HG02970 (cell line): ENCODE measurements at regions not wholly inside any gene's neighbourhood (a gene's known extent, or its start where the extent isn't known, plus 50 kb on each side); places are given as distances from the start of the nearest gene placed in this dataset.

Source experiments
- ATAC-seq: cut with Tn5 transposase; IDR thresholded peaks from one replicate; pipeline ENCODE4 v1.9.1; 2021; ENCODE audit warnings: mild to moderate bottlenecking, moderate library complexity, moderate number of reproducible peaks; ENCODE audit not compliant: unreplicated experiment, low FRiP score

DNA sequence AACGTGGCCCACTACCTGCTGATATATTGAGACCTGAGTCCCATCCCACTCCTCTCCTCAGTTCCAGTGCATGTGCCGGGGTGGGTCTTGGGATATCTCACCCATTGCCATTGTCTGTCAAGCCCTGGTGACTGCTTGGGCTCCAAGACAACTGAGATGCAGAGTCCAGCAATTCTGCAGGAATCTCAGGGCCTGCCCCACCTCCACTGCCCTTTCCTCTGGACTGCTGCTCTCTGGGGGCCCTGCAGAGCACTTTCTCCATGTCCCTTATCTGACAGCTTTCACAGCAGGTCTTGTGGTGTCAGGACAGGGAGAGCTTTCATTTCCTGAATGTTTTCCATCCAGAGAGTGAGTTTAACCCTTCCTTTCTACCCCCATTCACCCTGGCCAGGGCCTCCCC is 152.9 kb downstream of the ARL4C start:
- no peak for ATAC-seq

DNA sequence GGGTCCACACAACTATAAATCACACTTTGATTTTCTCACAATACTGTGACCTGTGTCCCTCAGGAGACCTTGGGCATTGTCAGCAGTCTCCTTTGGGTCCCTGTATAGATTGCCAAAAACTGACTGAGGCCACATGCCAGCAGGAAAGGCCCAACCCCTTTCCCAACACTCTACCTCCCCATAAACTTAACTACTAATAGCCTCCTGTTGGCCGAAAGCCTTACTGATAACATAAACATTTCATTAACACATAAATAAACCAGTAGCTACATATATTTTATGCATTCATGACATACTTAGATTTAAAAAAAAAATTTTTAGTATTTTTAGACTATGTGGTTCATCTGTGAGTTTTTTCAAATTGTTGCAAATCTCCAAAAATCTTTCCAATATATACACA is 153.5 kb downstream of the ARL4C start:
- no peak for ATAC-seq

DNA sequence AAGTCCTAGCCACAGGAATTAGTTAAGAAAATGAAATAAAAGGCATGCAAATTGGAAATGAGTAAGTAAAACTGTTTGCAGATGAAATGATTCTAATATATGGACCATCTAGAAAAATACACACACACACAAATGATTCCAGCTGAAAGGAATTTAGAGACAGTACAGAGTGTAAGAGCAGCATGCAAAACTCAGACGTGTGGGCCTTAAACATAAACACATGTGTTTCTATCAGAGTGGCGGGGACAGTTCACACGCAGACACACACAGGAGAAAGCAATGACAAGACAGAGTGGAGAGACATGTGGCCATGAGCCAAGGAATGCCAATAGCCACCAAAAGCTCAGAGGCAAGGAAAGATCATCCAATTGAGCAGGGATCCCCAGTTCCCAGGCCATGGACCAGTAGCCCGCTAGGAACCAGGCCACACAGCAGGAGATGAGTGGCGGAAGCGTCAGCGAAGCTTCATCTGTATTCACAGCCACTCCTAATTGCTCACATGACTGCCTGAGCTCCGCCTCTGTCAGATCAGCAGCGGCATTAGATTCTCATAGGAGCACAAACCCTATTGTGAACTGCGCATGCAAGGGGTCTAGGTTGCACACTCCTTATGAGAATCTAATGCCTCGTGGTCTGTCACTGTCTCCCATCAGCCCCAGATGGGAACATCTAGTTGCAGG is 155.4 kb downstream of the ARL4C start:
- ATAC-seq: no peak

DNA sequence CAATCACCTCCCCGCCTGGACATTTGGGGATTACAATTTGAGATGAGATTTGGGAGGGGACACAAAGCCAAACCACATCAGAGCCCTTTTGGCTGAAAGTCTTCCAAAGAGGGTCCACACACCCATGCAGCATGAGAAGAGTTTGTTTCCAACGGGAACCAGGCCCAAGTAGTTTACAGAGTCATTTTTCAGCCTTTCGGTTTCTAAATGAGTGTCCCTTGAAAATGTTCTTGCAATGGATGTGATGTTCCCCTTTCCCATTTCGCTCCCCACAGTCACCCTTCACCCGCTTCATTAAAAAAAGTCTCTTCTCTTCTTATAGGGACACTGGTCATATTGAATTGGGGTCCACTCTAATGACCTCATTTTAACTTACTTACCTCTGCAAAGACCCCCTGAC is 157.4 kb downstream of the ARL4C start:
- ATAC-seq: no peak

DNA sequence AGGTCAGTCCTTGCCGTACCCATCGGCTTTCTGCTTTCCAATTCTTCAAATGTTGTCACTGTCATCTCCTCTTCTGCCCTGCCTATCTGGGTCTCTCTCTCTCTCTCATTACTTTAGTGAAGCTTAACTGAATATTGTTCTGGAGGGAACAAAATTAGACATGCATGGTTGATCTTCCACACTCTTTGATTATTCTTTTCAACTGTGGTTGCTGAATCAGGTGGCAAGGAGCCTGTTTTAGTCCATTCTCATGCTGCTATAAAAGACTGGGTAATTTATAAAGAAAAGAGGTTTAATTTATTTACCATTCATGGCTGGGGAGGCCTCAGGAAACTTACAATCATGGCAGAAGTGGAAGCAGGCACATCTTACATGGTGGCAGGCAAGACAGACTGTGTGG is 157.9 kb downstream of the ARL4C start:
- no peak for ATAC-seq

DNA sequence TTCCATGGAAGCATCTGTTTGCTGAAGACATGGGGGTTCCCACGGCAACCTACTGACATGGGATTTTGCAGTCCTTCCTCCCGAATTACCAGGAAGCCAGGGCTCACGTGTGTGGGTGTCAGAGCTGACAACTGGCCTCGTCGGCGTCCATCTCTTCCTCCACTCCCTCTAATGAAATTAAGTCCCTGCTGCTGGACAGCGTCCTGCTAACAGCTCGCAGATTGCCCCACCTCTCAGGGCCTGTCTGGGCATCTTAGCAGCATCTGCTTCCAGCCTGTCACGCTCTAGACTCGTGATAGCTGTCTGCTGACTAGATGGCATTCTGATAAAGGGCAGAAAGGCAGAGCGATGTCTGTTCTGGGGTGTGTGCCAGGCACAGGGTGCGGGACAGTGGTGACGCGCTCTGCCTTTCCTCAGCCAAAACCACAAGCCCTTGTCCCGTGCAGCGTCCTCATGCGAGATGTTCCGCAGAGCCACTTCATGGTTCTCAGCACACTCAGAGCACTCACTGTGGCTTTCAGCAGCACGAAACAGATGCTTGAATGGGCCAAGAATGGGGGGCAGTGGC is 161.1 kb downstream of the ARL4C start:
- ATAC-seq: no peak

DNA sequence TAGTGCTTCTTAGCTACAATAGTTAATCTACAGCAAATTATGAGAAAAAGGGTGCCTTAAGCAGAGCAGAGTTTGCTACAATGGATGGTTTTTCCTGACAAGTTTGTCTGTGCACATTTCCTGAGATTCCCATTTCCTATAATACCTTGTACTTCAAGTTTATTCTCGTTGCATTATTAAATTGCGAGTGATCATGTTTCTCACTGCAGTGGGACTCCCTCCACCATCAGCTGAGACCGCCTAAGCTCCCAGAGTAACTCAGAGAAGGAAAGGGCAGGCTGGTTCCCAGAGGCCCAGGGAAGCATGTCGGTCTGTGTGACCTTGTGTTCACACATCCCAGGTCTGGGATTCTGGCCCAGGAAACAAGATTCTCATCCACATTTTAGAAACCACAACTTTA is 162.1 kb downstream of the ARL4C start:
- no peak for ATAC-seq

DNA sequence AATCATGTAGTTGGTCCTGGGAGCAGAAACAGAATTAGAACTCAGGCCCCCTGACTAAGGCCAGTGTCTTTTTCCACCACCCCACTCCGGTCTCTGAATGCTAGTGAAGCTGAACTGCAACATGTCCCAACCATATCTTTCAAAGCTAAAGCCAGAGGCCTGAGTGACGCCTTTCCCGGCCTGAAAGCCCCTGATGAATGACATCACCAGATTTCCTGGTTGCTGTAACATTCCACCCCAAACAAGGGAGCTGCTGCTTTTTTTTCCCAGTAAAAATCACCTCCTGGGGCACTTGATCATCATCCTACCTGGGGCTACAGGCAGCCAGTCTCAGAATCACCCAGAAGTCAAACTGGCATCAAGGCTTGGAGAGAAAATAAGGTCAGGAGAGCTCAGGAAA is 162.7 kb downstream of the ARL4C start:
- ATAC-seq: no peak

DNA sequence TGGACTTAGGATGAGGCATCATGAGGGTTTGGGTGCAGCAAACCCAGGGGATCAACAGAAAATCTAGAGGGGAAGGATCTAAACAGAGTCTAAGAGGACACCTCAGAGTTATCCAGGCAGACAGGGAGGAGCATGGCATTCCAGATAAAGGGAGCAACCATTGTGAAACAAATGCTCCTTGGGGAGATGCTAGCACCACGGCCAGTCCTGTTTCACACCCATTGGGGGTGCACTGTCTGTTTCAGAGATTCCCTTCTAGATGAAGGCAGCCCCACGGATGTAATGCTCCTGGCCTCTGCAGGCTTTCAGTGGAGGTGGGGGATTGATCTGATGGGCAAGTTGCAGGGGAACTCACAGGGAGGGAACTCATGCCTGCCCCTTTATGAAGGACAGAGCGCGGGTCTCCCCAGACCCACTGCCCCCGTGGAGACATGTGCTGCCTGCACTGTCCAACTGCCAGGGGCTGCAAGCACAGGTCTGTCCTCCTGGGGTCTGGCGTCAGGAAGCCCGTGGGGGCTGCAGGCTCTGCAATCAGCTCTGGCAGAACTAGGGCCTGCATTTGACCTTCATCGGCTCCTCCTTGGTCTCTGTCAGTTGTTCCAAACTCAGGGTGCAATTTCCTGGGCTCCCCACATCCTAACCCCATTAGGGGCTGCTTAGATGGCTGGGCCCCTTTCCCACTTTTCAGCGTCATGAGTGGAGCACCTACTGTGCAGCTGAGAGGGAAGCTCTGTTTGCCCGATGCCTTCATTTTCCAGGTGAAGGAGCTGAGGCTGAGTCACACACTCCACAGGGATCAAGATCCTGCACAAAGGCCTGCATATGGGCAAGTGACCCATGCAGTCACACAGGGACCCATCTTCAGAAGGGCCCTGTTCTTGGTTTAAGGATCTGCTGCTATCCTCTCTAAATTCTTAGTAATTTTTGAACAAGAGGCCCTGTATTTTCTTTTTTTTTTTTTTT is 163.4 kb downstream of the ARL4C start:
- ATAC-seq: no peak

DNA sequence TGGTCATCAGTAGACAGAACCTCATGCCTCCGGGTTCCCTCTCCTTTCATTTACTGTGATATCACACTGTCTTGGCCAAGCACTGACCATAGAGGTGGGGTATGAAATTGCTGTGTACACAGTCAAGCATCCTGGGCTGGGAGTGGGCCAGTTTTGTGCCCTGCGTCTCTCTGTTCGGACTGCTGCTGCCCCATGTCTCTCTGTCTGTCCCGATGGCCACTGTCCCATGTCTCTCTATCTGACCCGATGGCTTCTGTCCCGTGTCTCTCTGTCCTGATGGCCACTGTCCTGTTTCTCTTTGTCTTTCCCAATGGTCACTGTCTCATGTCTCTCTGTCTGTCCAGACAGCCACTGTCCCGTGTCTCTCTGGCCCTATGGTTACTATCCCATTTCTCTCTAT is 164.9 kb downstream of the ARL4C start:
- no peak for ATAC-seq

DNA sequence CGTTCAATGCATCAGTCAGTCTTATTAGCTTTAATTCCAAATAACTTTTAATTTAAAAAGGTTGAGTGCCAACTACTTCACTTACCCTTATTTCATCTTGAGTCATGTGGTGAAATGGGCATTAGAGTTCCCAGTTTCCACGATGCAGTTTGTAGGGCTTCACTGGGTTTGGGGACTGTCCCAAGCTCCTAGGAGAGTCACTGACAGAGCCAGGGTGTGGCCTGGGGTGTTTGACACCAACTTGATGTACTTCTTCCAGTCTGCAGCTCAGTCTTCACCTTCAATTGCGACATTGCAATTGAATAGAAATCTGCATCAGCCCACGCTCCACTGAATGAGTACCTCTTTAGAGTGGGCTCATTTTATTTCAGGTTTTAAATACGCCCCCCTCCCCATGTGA is 165.3 kb downstream of the ARL4C start:
- ATAC-seq: no peak

DNA sequence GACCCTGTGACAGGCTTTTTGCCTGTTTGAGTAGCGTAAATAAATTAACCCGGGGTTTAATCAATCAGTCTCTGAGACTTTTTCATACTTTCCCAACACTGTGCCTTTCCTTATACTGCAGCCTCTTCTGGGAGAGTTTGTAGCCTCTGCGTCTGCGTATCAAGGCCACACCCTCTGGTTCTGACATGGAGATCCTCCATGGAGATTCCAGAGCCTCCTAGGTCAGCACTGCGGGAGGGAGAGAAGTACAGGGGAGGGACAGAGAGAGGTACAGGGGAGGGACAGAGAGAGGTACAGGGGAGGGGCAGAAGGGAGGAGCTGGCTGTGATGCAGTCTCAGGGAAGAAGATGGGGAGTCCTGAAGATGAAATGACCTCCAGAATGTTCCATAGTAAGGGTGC is 166.0 kb downstream of the ARL4C start:
- no peak for ATAC-seq

DNA sequence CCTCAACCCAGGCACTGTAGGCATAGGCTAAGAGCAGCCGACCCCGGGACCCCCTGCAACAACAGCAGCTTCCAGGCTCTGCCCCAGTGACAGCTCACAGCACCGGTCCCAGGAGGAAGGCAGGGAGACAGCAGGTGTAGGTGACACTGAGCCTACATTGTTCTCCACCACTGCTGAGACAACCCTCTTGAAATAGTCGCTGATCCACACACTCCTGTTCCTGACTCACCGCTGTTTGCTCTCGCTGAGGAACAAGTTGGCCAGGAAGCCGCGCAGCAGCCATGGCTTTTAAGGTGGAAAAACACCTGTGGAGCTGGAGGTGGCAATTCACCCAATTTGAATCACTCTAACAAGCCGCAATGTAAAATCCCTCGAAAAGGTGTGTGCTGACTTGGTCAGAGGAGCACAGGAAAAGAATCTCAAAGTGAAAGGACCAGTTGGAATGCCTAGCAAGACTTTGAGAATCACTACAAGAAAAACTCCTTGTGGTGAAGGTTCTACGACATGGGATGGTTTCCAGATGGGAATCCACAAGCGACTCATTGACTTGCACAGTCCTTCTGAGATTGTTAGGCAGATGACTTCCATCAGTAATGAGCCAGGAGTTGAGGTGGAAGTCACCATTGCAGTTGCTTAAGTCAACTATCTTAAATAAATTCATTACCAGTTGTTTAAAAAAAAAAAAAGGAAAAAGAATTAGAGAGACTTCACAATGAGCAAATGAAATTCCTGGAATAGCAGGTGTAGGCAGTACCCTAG is 167.5 kb downstream of the ARL4C start:
- no peak for ATAC-seq

DNA sequence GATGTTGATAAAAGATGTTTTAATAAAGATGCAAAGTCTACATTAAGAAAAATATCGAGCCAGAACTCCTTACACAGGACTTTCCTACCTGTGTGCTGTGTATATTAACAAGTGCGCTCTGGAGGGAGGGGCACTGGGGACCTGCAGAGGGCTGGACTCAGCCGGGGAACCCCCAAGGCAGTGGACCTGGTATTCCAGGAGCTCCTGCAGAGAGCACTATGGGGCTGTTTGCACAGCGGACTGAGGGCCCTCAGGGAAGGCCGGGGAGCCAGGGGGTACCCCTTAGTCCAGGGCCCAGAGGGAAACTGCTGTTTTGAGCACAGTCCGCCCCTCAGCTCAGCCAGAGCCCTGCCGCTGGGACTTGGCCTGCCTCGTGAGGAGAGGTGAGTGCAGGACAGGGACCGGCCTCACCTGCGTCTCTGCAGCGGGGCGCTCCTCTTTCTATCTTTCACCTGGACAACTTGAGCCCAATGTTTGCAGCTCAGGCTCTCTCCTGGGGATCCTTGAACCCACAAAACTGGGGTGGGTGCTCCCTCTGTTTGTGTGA is 168.4 kb downstream of the ARL4C start:
- ATAC-seq: no peak

DNA sequence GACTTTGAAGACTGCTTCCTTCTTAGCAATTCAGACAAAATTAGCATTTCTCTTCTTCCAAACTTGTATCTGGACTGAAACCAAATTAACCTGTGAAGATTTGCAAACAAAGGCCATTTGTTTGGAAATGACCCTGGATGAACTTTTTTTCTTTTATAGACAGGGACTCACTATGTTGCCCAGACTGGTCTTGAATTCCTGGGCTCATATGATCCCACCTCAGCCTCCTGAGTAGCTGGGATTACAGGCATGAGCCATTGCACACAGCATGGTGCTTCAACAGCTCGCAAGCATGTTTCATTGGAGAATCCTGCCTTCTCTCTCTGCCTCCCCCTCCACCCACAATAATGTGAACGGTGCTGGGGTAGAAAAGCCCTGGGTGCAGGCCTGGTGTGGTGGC is 170.2 kb downstream of the ARL4C start:
- no peak for ATAC-seq

DNA sequence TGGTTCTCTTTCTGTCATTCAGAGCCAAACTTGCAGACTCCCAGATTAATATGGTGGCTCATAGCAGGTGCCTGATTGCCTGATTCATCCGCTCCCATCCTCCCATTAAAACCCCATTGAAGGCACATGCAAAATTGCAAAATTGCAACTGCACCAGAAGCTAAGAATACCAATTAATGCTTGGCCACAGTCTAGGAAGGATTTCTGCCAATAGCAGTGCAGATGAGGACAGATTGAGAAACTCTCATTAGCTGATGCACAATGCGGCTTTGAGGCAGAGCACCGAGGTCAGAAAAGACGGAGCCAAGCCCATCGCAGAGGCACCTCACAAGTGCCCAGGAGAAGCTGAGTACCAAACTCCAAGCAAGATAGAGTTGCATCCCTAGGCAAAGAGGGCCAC is 172.8 kb downstream of the ARL4C start:
- ATAC-seq: no peak

DNA sequence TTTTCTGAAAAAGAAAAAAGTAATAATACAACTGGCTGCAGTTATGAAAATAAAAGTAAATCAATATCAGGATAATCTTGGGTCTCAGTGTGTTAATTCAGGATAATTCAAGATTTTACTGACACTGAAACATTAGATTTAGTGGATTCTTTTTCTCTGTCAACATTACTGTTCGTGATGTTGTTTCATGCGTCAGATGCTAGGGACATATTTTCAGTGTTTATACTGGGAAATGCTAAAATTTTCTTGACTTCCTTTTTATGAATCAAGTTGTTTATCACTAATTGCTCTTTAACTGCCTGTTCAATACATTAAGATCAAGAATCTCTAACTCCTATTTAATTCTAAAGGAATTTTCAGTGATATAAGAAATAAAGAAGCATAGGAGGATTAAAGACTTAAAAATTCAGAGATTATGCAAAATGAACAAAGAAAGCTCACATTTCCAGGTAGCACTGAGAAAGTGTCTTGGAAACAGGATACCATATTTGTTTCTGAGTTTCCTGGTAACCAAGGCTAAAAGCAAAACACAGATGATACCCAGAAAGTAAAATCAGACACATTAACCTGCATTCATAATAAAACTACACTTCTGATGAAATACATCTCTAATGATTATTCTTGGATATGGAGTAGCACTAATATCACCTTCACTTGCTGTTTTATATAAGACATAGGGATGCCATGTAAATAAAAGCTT is 174.0 kb downstream of the ARL4C start:
- no peak for ATAC-seq

DNA sequence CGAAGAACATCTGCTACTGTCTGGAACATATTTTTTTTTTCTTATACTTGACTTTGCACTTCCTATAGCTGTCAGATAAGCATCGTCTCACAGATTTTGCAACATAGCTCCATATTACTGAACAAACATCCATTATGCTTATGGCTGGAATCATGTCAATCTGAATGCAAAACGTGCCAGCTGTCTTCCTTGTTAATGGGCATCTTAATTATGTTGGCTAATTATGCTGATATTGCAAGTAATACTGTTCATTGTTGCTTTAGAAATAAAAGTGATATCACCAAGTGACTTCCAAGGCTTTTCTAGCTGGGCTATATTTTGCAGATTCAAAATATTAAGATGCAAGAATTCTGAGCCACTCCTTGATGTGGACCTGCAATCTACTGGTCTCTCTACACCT is 176.8 kb downstream of the ARL4C start:
- ATAC-seq: no peak

DNA sequence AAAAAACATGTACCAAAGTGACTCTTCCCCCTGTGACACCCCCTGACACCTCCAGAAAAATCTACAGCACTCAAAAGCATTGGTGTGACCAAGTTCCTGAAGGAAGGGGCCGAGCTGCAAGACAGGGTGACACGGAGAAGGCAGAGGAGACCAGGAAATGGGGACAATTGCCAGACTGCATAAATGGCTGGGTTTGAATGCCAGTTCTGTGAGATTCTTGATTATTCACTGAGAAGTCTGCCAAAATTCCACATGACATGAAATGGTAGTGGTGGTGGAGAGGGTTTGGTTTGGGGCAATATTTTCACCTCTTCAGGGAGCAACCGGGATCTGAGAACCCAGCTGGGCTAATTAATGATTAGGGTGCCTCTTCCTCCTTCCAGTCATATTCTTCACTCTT is 178.5 kb downstream of the ARL4C start:
- no peak for ATAC-seq

DNA sequence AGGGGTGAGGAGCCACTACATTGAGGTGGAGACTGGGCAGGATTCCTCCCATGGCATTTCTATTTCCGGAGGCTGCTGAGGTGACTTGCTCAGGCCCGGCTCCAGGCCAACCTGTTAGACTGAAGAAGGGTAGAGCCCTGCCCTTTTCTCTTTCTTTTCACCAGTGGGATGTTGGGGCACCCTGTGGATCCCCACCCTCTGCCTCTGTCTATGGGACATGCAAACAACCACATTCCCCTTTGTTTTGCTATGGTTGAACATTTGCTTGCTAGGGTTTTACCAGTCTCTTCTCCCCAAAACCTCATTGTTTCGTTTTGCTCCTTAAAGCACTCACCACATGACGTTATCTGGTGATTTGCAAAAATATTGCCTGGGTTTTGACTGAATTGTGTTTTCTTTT is 183.3 kb downstream of the ARL4C start:
- no peak for ATAC-seq
